ENCODE measurements at regions not wholly inside any gene's neighbourhood (a gene's known extent, or its start where the extent isn't known, plus 50 kb on each side); places are given as distances from the start of the nearest gene placed in this dataset.

- TF ChIP-seq SOX13 (IDR thresholded peaks at IDR 0.05), result no peak
- peak in 1 of 2 experiments; percentile 38; a peak in 1 of 4 replicates for TF ChIP-seq SOX13 (CRISPR knock-in tag; conservative IDR thresholded peaks at IDR 0.05 in 1 of 2, IDR thresholded peaks at IDR 0.05 in 1 of 2)
- TF ChIP-seq SMAD1 (CRISPR knock-in tag; IDR thresholded peaks at IDR 0.05; ENCODE audit: borderline replicate concordance, low read depth), result peak; percentile 77; the same call in 1 of the 2 replicates
- TF ChIP-seq ZZZ3 (CRISPR knock-in tag; IDR thresholded peaks at IDR 0.05; ENCODE audit: borderline replicate concordance), result no peak
- TF ChIP-seq ZNF343 (CRISPR knock-in tag; IDR thresholded peaks at IDR 0.05), result no peak
- no peak for TF ChIP-seq AHDC1 (CRISPR knock-in tag; IDR thresholded peaks at IDR 0.05; ENCODE audit: borderline replicate concordance)
- no peak for TF ChIP-seq ZNF629 (CRISPR knock-in tag; conservative IDR thresholded peaks at IDR 0.05)
- TF ChIP-seq ASH2L (IDR thresholded peaks at IDR 0.05; ENCODE audit: insufficient read length, low read depth, low read length), result no peak
- peak; percentile 39; the same call in 1 of the 2 replicates for TF ChIP-seq ARID5B (CRISPR knock-in tag; IDR thresholded peaks at IDR 0.05)
- no peak for TF ChIP-seq ZNF326 (CRISPR knock-in tag; IDR thresholded peaks at IDR 0.05; ENCODE audit: borderline replicate concordance)
- TF ChIP-seq ZNF691 (CRISPR knock-in tag; IDR thresholded peaks at IDR 0.05; ENCODE audit: borderline replicate concordance, low read depth), result no peak
- TF ChIP-seq ZNF512B (CRISPR knock-in tag; IDR thresholded peaks at IDR 0.05; ENCODE audit: borderline replicate concordance), result no peak
- TF ChIP-seq PHB2 (IDR thresholded peaks at IDR 0.05; ENCODE audit: partially characterized antibody), result no peak
- no peak for TF ChIP-seq HNRNPUL1 (IDR thresholded peaks at IDR 0.05; ENCODE audit: low read depth, low read length)
These were observed 58.0 kb upstream of the GSE1 start (continued) for GRCh38 chr16:85554889-85555718.
